Fibroblast of peridontal ligament (primary cell): ENCODE measurements at regions not wholly inside any gene's neighbourhood (a gene's known extent, or its start where the extent isn't known, plus 50 kb on each side); places are given as distances from the start of the nearest gene placed in this dataset.
A peak's percentile ranks its signal among the peaks of the same experiment; 100 is the strongest.
"Not testable (repeated sequence)": the region's sequence is repeated elsewhere in the genome, so short reads cannot be mapped to it uniquely, and the experiment has no call there.

Experiments used
- DNase-seq: peaks from one replicate; pipeline ENCODE4 v3.0.0-alpha.2; 2010; ENCODE audit errors: extremely low read depth

DNA sequence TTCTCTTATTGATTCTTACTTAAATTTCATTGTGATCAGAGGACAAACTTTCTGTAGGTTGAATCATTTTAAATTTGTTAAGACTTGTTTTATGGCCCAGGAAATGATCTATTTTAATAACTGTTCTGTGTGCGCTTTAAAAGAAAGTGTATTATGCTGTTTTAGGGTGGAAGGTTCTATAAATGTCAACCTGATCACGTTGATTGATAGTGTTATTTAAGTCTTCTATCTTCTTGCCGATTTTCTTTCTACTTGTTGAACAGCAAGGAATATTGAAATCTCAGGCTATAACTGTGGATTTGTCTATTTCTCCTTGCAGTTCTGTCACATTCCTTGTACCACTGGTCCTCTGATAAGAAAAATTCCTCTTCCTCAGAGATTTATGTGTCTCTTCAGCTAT, 112.7 kb downstream of the TANC2 start:
- DNase-seq: no peak

DNA sequence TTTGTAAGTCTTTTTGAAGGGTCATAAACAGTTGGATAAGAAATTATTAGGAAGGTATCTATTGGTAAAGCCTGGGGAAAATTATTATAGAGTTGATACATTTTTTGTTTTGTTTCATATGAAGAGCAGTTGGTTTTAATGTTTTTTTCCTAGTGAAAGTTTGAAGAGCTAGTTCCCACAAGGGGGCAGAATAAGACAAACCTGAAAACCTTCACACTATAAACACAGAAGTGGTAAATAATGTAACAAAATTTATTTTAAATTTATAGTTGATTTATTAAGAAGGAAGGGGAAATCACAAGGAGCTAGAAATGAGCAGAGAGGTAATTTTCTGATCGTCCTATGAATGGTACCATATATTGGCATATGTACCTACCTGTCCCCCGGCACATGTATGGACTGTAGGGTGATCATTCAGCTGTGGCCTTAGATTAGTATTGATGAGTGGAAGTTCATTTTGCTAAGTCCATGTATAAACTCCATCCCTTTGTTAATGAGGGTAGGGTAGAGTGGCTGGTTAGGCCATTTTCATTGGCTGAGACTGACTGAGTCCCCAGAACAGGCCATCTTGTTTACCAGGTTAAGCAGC, 116.3 kb downstream of the TANC2 start:
- peak; percentile 79 for DNase-seq

DNA sequence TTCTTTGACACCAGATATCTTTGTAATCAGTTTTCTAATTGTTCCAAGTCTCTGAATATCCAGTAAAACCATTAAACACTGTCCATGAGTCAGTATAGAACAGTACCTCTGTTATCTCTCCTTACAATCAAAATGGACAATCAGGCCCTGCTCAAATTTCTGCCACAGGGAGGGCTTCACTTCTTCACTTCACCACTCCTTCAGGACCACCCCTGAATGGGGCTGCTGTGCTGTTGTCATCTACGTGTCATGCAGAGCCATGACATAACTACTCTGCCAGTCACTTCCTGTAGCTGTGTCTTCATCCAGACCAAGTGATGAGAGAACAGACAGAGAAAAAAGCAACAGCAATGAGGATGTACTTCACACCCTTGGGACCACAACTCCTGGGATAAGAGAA, 116.9 kb downstream of the TANC2 start:
- no peak for DNase-seq

DNA sequence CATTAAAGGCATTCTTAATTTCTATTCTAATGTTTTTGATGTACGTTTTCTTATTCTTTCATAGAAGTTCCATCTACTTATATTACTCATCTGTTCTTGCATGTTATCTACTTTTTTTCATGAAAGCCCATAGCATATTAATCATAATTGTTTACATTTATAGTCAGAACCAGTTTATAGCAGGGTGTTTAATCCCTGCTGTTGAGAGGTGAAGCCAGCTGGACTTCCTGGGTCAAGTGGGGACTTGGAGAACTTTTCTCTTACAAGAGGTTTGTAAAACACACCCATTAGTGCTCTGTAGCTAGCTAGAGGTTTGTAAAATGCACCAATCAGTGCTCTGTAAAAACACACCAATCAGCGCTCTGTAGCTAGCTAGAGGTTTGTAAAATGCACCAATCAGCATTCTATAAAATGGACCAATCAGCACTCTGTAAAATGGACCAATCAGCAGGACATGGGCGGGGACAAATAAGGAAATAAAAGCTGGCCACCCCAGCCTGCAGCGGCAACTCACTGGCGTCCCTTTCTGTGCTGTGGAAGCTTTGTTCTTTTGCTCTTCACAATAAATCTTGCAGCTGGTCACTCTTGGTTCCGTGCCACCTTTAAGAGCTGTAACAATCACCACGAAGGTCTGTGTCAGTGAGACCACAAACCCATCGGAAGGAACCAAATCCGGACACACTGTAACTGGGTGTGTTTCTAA, 120.6 kb downstream of the TANC2 start:
- no peak for DNase-seq

DNA sequence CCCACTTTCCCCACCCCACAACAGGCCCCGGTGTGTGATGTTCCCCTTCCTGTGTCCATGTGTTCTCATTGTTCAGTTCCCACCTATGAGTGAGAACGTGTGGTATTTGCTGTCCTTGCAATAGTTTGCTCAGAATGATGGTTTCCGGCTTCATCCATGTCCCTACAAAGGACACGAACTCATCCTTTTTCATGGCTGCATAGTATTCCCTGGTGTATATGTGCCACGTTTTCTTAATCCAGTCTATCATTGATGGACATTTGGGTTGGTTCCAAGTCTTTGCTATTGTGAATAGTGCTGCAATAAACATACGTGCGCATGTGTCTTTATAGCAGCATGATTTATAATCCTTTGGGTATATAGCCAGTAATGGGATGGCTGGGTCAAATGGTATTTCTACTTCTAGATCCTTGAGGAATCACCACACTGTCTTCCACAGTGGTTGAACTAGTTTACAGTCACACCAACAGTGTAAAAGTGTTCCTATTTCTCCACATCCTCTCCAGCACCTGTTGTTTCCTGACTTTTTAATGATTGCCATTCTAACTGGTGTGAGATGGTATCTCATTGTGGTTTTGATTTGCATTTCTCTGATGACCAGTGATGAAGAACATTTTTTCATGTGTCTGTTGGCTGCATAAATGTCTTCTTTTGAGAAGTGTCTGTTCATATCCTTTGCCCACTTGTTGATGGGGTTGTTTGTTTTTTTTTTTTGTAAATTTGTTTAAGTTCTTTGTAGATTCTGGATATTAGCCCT, 124.5 kb downstream of the TANC2 start:
- not testable (repeated sequence) for DNase-seq

DNA sequence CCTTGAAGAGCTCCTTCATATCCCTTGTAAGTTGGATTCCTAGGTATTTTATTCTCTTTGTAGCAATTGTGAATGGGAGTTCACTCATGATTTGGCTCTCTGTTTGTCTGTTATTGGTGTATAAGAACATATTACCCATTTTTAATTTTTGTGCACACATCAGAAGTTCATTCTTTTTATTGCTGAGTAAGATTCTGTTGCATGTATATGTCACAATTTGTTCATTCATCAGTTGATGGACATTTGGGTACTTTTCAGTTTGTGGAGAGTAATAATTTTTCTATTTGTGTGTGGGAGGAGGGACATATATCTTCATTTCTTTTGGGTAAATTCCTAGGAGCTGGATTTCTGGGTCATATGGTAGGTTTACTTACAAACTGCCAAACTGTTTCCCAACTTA, 125.9 kb downstream of the TANC2 start:
- not testable (repeated sequence) for DNase-seq

DNA sequence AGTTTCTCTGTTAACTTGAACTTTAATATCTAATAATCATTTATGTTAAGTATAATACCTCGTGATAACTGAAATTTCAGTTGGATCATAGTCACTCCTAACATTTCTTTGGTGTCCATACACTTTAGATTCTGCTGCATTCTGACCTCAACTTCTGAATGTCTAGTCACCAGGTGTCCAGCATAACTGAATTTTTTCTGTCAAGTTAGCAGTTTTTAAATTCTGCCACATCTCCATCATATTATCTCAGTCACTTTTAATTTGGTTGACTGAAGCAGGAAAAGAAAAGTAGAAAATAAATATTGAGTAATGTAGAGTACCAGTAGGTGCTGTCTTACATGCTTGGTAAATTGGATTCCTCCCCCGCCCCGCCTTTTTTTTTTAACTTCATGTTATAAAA, 128.6 kb downstream of the TANC2 start:
- DNase-seq: no peak

DNA sequence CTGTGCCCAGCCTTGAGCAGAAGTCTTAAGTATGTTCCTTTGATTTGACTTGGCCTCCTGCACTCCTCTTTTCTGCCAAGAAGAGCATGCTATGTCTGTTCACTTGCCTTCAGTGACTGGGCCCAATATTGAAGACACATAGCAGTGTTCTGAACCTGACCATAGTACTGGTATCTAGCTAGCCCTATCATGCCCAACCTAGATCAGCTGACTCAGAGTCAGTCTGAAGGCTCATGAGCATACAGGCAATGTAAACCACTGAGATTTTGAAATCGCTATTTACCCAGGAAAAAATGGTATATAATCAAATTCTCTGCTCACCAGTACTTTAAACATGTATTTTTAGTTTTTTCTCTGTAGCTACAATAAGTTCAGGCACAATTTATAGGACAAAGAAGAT, 129.4 kb downstream of the TANC2 start:
- DNase-seq: no peak

DNA sequence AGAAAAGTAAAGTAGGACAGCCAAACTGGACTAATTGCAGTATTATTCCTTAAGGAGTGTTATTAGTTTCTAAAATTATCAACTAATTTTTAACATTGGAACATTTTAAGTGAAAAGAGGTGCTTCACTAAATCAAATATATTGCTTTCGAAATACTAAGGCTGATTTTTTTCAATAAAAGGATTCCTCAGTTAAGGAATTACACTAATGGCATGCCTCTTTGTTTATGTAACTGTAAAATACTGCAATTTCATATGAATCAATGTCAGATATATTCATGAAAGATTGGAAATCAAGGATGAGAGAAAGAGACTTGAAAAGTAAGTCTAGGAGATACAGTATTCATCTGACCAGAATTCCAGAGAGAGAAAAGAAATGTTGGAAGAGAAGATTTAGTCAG, 129.8 kb downstream of the TANC2 start:
- DNase-seq: peak; percentile 23

DNA sequence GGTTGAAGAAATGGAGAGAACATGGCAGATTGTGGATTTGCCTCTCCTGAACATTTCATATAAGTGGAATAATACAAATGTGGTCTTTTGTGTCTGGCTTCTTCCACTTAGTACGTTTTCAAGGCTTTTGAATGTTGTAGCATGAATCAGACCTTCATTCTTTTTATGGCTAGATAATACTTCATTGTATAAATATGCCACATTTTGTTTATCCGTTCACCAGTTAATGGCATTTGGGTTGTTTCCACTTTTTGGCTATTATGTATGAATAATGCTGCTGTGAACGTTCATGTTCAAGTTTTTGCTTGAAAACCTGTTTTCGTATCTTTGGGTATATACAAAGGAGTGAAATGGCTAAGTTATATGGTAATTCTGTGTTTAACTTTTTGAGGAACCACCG, 130.4 kb downstream of the TANC2 start:
- peak; percentile 61 for DNase-seq

DNA sequence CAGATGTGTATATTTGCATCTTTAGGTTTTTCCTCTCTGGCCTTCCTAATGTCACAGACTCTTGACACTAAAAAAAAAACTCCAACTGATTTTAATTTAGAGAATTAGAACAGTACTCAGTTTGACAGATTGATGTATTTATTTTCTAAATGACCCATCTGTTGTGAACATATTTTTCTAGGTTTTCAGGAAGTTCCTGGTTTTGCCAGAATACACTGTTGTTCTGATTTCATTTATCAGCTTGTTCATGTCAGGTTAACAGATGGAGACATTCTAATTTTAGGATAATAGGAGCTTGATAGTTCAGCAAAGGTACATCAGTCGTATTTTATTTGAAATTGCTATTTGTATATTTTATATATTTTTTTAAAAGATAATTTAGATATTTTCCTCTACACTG, 133.4 kb downstream of the TANC2 start:
- DNase-seq: no peak

DNA sequence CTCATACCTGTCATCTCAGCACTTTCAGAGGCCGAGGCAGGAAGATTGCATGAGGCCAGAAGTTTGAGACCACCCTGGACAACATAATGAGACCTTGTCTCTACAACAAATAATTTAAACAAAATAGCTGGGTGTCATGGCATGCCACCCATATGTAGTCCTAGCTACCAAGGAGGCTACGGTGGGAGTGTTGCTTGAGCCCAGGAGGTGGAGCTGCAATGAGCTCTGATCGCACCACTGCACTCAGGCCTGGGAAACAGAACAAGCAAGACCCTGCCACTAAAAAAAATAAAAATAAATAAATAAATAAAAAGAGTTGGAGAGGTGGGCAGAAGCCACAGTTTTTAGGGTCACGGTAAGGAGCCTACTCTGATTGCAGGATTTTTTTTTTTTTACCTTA, 136.0 kb downstream of the TANC2 start:
- DNase-seq: no peak

DNA sequence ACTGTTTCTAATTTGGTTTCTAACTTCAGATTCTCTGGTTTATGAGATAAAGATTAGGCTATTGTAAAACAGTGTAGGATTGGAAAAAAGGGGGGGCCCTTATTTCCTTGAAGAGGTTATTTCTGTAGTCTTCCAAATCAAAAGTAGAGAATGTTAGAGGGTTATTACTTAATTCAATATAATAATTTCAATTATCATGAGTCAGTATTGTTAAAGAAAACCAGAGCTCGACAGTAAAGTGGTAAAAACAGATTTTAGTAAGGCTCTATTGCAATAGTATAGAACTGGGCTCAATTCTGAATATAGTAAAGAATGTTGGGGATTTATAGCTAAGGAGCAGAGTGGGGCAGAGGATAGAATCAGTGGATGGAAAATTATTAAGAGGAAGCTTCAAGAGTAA, 140.0 kb downstream of the TANC2 start:
- no peak for DNase-seq

DNA sequence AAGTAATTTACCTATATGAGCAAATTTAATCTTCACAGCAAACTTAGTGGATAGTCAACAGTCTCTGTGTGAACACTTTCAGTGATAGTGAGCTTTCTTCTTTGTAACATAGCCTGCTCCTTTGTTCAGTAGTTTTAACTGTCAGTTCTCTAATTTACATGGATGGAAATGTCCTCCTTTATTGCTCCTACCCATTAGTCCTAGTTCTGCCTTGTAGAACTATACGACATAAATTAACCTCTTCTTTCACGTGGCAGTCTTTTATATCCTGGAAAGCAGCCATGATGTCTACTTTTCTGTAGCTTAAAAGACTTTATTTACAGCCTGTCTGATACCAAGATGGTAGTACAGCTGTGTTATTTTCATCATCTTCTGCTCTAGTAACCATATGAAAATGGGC, 143.6 kb downstream of the TANC2 start:
- DNase-seq: no peak

DNA sequence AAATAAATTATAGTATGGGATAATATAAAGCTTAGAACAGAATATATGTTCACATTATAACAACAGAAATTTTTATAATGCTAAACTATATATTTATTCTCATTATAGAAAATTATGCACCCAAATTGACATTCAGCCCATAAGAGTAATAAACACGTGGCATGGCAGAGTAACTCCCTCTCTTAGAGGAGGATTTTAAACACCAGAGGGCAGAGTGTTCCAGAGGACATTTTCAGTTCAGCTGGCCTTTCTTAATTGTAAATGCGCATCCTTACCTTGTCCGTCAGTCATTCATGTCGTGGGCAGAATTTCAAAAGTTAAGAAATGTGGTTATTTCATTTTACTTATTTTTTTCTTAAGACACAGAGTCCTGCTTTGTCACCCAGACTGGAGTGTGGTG, 147.1 kb downstream of the TANC2 start:
- peak; percentile 19 for DNase-seq

DNA sequence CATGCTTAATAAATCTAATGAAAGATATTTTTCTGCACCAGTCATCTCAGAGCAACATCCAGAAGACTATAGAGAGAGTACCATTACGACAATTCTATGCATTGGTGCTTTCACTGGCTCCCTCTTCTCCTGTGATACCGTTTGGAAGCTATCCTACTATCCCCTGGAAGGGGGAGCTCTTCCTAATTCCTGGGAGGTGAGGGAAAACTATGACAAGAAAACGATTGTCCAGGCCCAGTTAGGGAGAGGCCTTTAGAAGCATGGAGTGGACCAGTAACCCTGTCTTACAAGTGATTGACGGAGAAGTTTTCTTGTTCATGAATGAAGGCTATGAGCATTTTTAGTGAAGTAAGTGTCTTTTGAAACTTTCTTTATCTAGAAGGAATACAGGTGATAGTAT, 150.2 kb downstream of the TANC2 start:
- no peak for DNase-seq

DNA sequence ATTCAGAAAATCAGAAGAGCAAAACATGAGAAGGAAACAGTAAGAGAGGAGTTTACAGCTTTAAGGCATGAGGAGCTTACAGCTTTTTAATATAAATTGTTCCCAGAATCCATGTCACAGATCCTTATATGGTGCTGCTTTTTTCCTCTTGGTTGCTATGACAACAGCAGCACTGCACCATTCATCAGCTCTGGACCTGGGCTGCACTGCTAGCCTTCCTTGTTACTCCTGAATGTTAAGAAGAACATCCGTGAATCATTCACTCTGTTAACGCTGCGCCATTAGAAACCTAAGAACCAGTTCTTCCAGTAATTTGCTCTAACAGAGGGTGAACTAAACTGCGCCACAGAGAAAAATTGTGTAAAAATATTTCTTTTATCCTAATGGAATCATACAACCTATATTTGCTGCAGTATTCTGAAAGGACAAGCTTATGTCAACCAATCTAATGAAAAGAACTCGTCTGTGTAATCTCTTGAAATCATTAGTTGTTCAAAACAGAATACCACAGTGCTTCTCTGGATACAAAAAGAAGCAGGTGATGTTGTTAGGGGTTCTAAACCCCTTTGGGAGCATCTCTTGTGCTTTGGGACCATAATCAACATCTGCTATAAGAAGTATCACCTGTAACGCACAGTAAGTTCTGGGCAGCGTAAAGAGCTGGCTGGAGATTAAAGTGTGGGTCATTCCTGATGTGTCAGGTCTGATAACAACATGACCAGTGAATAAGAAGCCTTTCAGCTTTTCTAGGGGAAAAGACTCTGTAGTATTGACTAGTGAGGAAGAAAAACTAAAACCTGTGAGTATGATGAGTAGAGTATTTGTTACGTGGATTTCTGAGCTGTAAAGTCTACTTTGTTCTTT, 151.2 kb downstream of the TANC2 start:
- peak; percentile 28 for DNase-seq

DNA sequence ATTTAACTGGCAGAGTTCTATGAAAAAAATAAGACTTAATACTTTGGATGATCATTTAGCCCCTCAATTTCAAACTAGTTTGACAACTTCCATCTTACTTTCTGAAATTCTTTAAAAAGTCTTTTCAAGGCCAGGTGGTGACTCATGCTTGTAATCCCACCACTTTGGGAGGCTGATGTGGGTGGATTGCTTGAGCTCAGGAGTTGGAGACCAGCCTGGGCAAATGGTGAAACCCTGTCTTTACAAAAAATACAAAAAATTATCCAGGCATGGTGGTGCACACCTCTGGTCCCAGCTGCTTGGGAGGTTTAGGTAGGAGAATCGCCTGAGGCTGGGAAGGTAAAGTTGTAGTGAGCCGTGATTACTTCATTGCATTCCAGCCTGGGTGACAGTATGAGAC, 154.4 kb downstream of the TANC2 start:
- peak; percentile 47 for DNase-seq

DNA sequence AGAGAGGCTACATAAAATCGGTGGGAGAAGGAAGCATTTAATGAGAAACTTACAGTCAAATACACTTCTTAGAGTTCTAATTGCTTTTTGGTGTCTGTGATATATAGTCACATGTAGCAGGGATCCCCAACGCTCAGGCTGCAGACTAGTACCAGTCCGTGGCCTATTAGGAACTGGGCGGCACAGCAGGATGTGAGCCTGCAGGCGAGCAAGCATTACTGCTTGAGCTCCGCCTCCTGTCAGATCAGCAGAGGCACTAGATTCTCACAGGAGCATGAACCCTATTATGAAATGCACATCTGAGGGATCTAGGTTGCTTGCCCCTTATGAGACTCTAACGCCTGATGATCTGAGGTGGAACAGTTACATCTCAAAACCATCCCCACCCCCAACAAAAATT, 158.5 kb downstream of the TANC2 start:
- DNase-seq: no peak

DNA sequence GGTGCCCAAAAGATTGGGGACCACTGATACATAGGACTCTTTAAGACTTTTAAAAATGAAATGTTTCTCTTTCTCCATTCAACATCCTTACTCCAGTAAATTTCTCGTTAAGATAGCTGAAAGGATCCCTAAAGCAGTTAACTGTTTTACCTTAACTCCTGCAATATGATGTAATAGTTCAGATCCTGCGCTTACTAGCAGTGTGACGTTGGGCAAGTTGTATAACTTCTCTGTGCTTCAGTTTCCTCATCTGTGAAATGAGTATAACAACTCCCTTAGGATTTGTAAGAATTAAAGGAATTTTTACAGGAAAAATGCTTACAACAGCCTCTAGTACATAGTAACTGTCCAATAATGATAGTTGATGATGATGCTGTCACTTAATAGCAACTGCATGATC, 158.9 kb downstream of the TANC2 start:
- no peak for DNase-seq

DNA sequence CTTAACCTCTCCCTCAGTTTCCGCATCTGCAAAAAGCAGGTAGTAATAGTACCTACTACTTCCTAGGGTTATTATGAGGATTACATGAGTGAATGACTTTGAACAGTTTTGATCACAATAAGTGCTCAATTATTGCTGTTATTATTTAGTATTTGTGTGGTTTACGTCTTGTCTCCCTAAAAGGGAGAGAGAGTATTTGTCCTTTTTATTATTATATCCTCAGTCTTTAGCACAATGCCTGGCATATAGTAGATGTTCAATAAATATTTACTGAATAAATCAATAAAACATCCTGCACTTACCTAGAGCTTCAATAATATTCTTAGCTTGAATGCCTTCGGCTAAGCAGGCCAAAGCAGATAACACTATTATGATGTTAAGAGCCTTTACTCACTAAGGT, 160.0 kb downstream of the TANC2 start:
- DNase-seq: no peak

DNA sequence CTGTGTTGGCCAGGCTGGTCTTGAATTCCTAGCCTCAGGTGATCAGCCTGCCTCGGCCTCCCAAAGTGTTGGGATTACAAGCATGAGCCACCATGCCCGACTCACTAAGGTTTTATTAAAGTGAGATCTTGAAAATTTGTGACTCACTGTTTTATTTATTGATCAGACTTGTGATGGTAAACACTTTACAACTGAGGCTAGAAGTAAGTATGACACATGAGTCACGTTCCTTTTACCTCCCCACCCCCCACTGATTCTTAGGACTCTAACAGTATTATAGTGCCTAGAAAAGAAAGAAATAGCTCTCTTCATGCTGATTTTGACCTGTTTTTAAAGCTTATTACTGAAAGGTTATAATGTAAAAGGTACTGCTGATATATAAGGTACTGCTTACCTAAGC, 160.6 kb downstream of the TANC2 start:
- DNase-seq: no peak
